H1 (cell line): ENCODE measurements at regions not wholly inside any gene's neighbourhood (a gene's known extent, or its start where the extent isn't known, plus 50 kb on each side); places are given as distances from the start of the nearest gene placed in this dataset.

Source experiments
- ATF2 ChIP-seq: IDR thresholded peaks from 2 replicates; pipeline ENCODE4 v1.6.1; 2012; ENCODE audit warnings: low read length, inconsistent platforms
- ATF3 ChIP-seq: IDR thresholded peaks from 2 replicates; pipeline ENCODE4 v1.6.1; 2011; ENCODE audit warnings: low read depth, mild to moderate bottlenecking, low read length; ENCODE audit not compliant: insufficient read depth
- BACH1 ChIP-seq: IDR thresholded peaks from 2 replicates; pipeline ENCODE4 v1.6.1; 2012; ENCODE audit warnings: low read length, improper control_type of control experiment
- CHD2 ChIP-seq: IDR thresholded peaks from 2 replicates; pipeline ENCODE4 v1.6.1; 2012; ENCODE audit warnings: low read length, improper control_type of control experiment
- EGR1 ChIP-seq: IDR thresholded peaks from 2 replicates; pipeline ENCODE4 v1.6.1; 2011; ENCODE audit warnings: low read depth, low read length, borderline replicate concordance
- JUND ChIP-seq: IDR thresholded peaks from 2 replicates; pipeline ENCODE4 v1.6.1; 2011; ENCODE audit warnings: mild to moderate bottlenecking, improper control_type of control experiment, low read length
- RNF2 ChIP-seq: fragments of 200-900, 300-1000 bp; sonication (generic); IDR thresholded peaks from 2 replicates; pipeline ENCODE4 v1.7.1; 2016; ENCODE audit warnings: borderline replicate concordance, low read depth, mild to moderate bottlenecking, antibody characterized with exemption, low read length; ENCODE audit not compliant: poor library complexity, severe bottlenecking; ENCODE audit errors: missing control alignments

- no peak for TF ChIP-seq ATF3
- TF ChIP-seq CHD2: no peak
- TF ChIP-seq ATF2: no peak
- TF ChIP-seq RNF2: no peak
- TF ChIP-seq EGR1: no peak
- no peak for TF ChIP-seq BACH1
- no peak for TF ChIP-seq JUND
These were observed 91.3 kb downstream of the PPP1R2C start (continued) for GRCh38 chrX:42686706-42687105.
